BE2C (cell line): ENCODE measurements at regions not wholly inside any gene's neighbourhood (a gene's known extent, or its start where the extent isn't known, plus 50 kb on each side); places are given as distances from the start of the nearest gene placed in this dataset.
A peak's percentile ranks its signal among the peaks of the same experiment; 100 is the strongest.
"Not testable (repeated sequence)": the region's sequence is repeated elsewhere in the genome, so short reads cannot be mapped to it uniquely, and the experiment has no call there.

Experiments used
- DNase-seq: peaks from one replicate; pipeline ENCODE4 v3.0.0-alpha.2; 2020
- H3K27me3 ChIP-seq: fragments of 250-450 bp; sonication (Bioruptor Pico); 2 replicates; pipeline ENCODE4 v1.5.1; 2020; ENCODE audit warnings: mild to moderate bottlenecking
- H3K36me3 ChIP-seq: fragments of 250-450 bp; sonication (Bioruptor Pico); 2 replicates; pipeline ENCODE4 v1.5.1; 2020; ENCODE audit warnings: mild to moderate bottlenecking
- H3K4me1 ChIP-seq: fragments of 250-450 bp; sonication (Bioruptor Pico); 2 replicates; pipeline ENCODE4 v1.5.1; 2020
- H3K4me3 ChIP-seq: 2 replicates; pipeline ENCODE4 v1.5.1; 2011; ENCODE audit warnings: low read depth, low read length
- H3K9me3 ChIP-seq: fragments of 250-450 bp; sonication (Bioruptor Pico); 2 replicates; pipeline ENCODE4 v1.5.1; 2020
- CTCF ChIP-seq: IDR thresholded peaks from 2 replicates; pipeline ENCODE4 v1.5.1; 2012; ENCODE audit warnings: mild to moderate bottlenecking, low read depth, low read length

GRCh38 chr17:77801545-77802332 lies 156.8 kb upstream of the TNRC6C start:
- no peak for TF ChIP-seq CTCF
- no peak for DNase-seq

GRCh38 chr17:77802333-77802615 lies 156.2 kb upstream of the TNRC6C start:
- TF ChIP-seq CTCF = no peak
- H3K4me1 ChIP-seq = peaks cover 19% of the 10 kb centered on the region
- no peak for DNase-seq
- H3K27me3 ChIP-seq = no peaks in the 10 kb centered on the region
- H3K36me3 ChIP-seq = no peaks in the 10 kb centered on the region
- H3K9me3 ChIP-seq = no peaks in the 10 kb centered on the region
- H3K4me3 ChIP-seq = peak overlapping the region; percentile 44

More at GRCh38 chr17:77801545-77802332, 156.8 kb upstream of the TNRC6C start:
- H3K27me3 ChIP-seq = no peaks in the 10 kb centered on the region
- no peak overlapping the region for H3K4me3 ChIP-seq
- H3K36me3 ChIP-seq = no peaks in the 10 kb centered on the region
- no peaks in the 10 kb centered on the region for H3K9me3 ChIP-seq
- peaks cover 19% of the 10 kb centered on the region for H3K4me1 ChIP-seq

GRCh38 chr17:77802811-77803220 lies 155.7 kb upstream of the TNRC6C start:
- H3K9me3 ChIP-seq = no peaks in the 10 kb centered on the region
- H3K4me3 ChIP-seq = peak overlapping the region; percentile 44
- H3K4me1 ChIP-seq = peaks cover 19% of the 10 kb centered on the region
- H3K36me3 ChIP-seq = no peaks in the 10 kb centered on the region
- TF ChIP-seq CTCF = no peak
- no peaks in the 10 kb centered on the region for H3K27me3 ChIP-seq
- DNase-seq = peak; percentile 80

- H3K4me3 ChIP-seq = no peak overlapping the region
- no peaks in the 10 kb centered on the region for H3K9me3 ChIP-seq
- peaks cover 19% of the 10 kb centered on the region for H3K4me1 ChIP-seq
- no peak for DNase-seq
- TF ChIP-seq CTCF = no peak
- H3K27me3 ChIP-seq = no peaks in the 10 kb centered on the region
- H3K36me3 ChIP-seq = no peaks in the 10 kb centered on the region
Observed at GRCh38 chr17:77803726-77804125, 154.8 kb upstream of the TNRC6C start.

GRCh38 chr17:77804796-77805426 lies 153.6 kb upstream of the TNRC6C start:
- no peaks in the 10 kb centered on the region for H3K36me3 ChIP-seq

GRCh38 chr17:77805970-77806369 lies 152.5 kb upstream of the TNRC6C start:
- H3K9me3 ChIP-seq, H3K36me3 ChIP-seq, H3K27me3 ChIP-seq, DNase-seq, H3K4me3 ChIP-seq: not testable (repeated sequence)
- peaks cover 15% of the 10 kb centered on the region for H3K4me1 ChIP-seq

More at GRCh38 chr17:77804796-77805426, 153.6 kb upstream of the TNRC6C start:
- peaks cover 19% of the 10 kb centered on the region for H3K4me1 ChIP-seq
- no peak overlapping the region for H3K4me3 ChIP-seq
- H3K27me3 ChIP-seq = no peaks in the 10 kb centered on the region
- no peak for TF ChIP-seq CTCF
- no peaks in the 10 kb centered on the region for H3K9me3 ChIP-seq
- DNase-seq = no peak
